Smooth muscle cell of the brain vasculature (primary cell): ENCODE measurements at regions not wholly inside any gene's neighbourhood (a gene's known extent, or its start where the extent isn't known, plus 50 kb on each side); places are given as distances from the start of the nearest gene placed in this dataset.

ENCODE experiments used
- DNase-seq: peaks from one replicate; pipeline ENCODE4 v3.0.0-alpha.2; 2012; ENCODE audit warnings: low read depth, low spot score

DNA sequence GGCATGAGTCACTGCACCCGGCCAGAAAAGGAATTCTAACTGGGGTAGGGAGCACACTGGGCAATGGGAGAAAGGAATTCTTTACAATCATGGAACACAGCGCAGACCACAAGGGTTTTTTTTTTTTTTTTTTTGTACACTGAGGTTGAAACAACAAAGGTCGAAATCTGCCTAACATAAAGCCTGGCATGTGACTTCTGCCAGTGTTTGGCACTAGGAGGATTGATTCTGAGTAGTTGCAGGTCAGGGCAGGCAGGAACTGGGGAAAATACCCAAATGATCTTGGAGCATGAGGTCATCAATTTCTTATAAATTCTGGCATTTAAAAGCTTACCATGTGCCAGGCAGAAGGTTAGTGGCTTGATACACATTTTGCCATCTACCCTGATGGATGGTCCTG is 202.0 kb upstream of the SNX19 start:
- no peak for DNase-seq

DNA sequence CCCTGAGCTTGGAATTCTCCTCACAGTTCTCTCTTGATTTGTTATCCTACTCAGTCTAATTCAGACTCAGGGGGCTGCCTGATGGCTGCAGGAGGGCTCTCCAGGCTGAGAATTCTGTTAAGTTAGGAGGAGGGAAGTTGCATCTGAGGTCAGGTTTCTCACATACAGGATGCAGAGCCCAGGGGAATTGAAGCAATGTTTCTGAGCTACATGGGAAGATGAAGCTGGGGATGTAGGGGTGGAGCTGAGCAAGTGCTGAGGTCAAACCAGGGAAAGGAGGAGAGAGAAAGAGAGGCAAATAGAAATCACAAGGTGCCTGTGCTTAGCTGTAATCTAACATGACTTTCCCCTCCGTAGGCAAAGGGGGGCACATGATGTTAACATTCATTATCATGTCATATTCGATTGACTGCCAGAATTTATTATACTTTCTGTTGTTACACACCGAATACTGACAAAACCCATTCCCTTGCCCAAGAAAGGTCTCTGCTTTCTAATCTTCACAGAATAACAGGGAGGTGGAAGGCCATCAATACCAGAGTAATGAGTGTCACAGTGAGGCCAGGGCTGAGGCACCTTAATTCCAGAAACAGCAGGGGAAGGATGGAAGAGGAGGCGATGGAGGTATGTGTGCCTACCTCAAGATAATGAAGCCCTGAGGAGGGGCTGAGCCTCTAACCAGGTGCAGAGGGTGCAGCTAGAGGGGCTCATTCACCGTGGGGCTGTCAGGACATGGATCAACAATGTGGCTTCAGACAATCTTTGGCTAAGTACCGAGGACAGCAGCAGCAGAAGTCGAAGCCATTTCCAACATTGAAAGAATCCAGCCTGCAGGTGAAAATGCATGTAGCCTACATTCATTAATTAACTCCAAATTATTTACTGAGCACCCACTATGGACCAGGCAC is 205.4 kb upstream of the SNX19 start:
- DNase-seq = no peak

DNA sequence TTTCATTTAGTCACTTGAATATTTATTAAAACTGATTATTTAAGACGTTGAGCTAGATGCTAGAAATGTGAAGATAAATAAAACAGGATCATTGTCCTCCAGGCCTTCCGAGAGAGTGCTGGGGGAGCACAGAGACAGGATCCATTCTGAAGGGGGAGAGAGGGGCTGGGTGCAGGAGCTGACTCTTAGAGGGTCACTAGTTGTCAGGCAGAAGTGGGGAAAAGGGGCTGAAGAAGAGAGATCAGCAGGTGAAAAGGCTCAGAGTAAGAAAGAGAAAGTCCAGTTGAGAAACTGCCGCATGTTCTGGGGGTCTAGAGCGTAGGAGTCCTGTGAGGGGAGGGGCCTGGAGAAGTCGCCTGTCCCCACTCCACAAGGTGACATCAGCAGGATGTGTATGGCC is 206.2 kb upstream of the SNX19 start:
- no peak for DNase-seq

DNA sequence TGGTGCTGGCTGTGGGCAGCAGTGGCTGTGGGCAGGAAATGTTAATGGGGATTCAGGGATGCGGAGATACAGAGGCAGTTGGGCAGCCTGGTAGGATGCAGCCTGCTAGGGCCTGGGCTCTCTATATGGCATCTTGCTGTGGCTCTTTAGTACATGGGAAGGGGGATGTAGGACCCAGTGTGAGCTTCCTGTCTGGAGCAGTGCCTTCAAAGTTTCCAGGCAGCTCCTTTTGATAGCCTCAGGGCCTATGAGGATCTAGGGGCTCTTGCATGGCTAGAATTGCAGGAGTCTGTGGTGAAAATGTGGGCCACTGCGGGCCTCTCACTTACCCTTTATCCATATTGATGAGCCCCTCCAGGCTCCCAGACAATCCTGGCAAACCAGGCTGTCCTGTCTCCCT is 213.2 kb upstream of the SNX19 start:
- no peak for DNase-seq

DNA sequence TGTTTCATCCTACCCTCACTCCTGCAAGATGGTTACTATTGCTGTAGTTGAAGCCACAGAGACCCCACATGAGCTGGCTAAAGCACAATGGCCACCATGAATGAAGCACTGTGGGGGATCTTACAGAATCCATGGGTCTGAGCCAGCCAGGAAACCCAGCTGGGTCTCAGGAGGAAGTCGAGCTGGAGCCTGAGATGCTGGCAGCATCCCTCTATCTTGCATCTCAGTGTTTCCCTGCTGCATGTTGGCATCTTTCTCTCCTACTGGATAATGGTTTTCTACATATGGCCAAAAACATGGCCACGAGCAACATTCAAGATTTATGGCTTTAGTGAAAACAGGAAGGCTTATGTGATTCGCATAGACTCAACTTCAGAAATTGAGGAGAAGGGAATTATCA is 219.3 kb upstream of the SNX19 start:
- DNase-seq = no peak

DNA sequence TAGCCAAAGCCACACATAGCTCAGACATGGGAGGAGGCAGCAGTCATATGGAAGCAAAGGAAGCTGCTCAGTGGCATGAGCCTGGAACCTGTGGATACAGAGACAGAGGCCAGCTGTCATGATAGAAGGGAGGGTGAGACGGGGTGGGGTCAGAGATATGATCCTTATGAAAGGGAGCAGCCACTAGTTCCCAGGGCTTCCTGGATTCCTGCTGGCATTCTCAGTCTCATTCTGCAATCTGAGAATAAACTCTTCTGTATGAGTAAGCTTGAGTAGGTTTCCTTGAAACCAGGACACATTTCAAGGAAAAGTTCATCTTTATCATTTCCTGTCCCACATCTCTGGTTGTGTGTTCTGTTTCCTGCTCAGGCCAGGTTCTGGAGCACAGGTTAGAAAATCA is 220.2 kb upstream of the SNX19 start:
- DNase-seq = no peak

DNA sequence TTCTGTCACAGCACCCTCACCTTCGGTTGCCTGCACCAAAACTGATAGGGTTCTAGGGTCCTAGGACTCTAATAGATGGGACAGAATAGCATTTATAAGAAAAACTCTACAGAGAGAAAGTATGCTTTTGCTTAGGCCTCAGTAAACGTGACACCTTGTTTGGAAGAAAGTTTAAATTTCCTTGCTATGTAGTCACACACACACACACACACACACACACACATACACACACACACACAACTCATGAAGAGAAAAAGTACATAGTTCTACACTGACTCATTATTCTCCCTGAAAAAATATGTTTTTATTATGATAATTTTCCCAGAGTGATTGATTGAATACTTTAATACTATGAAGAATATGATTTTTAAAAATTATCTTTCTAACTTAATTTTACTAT is 220.8 kb upstream of the SNX19 start:
- DNase-seq = no peak

DNA sequence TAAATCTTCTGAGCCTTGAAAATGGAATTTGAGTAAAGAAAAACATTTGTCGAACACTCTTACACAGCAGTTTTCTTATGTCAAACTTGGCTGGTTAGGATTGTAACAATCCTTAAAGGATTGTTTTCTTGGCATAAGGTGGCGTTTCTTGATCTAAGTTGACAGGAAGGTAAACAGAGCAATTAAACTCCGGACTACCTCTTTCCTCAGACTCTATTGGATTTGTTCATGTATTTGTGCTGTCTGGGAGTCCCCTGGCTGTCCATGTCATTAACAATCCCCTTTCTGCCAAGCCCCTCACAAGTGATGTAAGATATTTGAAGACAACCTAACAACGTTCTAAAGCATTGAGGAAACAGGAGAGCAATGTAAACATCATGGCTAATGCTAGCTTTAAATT is 222.5 kb upstream of the SNX19 start:
- no peak for DNase-seq

DNA sequence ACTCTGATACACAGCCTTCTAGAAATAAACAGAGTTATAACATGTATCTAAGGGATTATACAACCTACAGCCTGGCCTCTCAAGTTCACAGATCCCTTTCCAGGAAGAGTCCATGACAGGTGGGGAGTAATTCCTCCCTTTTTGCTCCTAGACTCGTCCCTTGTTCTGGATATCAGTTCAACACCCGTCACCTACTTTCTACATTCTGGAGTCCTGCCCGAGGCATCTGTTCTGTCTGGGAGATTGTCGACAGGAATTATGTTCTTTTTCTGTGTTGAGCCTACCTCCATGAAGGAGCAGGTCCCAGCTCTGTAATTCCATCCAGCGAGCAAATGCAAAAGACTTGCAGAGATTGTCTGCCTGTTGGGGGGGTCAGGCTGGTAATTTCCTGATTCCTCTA is 224.6 kb upstream of the NTM start:
- no peak for DNase-seq

DNA sequence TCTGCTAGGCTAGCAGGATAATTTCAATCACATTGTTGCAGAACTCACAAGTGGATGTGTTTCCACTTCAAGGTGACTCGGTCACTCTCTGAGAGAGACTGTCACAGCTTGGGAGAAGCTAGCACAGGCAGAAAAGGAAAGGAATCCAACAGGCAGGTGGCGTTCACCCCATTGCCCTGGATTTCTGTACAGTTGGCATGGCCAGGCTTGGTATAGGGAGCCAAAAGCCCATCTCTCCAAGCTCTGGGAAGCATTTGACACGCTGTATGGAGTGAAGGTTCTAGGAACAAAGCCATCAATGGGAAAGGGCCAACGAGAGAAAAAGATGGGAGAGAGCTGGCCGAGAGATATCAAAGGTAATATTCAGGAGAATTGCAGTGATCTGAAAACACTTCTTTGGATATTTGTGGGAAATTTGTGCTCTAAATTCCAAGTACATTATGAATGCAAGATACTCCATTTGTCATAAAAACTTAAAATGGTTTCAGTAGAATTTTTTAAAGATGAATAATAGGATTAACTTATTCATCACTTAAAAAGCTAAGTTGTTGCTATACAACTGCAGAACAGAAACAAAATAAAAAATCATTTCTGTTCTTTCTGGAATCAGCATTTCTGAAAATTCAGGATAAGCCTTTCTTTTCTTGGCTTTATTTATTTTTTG is 223.5 kb upstream of the NTM start:
- no peak for DNase-seq

DNA sequence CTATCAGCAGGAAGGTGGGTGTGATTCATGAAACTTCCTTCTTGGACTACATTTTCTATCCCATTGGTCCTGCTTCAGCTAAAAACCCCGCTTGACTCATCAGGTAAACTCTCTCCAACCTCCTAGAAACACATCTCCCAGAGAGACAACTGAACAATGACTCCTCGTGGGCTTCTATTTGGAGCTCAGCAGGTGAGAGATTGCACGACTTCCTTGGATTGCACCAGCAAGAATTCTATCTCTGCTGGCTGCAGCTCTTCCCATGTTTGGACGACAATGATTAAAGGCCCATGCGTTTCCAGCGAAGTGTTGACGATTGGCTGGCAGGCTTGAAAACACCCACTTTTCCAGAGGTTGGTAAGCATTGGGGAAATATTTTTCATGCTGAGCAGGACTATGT is 216.1 kb upstream of the NTM start:
- no peak for DNase-seq

DNA sequence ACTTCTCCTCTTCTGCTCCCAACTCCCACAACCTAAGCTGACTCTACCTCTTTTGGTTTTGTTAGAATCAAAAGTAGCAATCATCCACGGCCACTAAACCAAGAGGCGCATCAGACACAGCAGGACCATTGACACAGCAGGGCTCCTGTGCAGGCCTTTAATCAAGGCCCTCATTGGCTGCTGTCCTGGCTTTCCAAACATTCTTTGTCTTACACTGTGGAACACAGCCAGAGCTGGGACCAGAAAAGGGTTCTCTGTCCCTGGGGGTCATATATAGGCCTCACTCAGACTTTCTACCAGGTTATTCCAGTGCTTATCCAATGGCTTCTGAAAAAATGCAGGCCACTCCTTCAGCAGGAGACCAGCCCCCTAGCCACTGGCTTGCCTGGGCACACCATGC is 212.7 kb upstream of the NTM start:
- no peak for DNase-seq

DNA sequence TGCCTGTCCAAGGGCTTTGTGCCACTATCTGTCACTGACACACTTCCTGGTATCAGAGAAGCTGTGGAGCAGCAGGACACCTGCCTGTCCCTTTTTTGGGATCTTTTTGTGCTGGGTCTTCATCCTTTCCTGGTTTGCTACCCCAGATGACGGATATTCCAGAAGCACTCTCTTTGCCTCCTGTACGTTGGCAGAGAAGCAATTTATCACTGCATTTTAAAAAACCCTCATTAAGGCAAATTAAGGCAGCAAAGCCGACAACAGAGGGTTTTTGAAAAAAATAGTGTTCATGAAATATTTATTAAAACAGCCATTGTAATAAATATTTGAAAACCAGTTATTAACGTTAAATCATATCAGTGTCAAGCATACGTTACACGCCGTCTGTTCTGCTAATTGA is 209.6 kb upstream of the NTM start:
- DNase-seq = no peak

DNA sequence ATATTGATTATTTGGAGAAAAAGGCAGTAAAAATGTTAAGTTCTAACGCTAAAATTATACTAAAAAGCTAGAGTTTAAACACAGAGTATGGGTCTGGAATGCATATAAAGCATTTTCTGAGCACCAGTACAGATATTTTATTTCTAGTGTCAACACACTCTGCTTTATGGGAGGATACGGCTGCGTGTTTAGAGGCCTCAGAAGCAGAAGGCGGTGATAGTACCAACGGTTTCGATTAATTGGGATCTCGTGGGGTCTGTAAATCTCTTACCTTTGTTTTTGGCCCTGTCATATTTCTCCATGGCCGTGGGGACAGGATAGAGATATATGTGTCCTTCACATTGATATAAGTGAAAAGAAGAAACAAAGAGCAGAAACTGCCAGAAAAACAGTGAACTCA is 206.8 kb upstream of the NTM start:
- no peak for DNase-seq

DNA sequence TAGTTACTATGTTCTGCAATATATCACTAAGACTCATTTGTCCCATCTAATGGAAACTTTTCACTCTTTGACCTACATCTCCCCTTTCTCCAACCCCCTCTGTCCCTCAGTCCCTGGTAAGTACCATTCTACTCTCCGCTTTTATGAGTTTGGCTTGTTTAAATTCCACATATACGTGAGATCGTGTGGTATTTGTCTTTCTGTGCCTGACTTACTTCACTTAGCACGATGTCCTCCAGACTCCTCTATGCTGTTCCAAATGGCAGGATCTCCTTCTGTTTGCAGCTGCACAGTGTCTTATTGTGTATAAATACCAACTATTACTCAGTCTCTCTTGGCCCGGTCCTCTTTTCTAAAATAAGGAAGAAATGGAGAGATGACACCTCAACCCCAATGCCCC is 205.4 kb upstream of the NTM start:
- no peak for DNase-seq

DNA sequence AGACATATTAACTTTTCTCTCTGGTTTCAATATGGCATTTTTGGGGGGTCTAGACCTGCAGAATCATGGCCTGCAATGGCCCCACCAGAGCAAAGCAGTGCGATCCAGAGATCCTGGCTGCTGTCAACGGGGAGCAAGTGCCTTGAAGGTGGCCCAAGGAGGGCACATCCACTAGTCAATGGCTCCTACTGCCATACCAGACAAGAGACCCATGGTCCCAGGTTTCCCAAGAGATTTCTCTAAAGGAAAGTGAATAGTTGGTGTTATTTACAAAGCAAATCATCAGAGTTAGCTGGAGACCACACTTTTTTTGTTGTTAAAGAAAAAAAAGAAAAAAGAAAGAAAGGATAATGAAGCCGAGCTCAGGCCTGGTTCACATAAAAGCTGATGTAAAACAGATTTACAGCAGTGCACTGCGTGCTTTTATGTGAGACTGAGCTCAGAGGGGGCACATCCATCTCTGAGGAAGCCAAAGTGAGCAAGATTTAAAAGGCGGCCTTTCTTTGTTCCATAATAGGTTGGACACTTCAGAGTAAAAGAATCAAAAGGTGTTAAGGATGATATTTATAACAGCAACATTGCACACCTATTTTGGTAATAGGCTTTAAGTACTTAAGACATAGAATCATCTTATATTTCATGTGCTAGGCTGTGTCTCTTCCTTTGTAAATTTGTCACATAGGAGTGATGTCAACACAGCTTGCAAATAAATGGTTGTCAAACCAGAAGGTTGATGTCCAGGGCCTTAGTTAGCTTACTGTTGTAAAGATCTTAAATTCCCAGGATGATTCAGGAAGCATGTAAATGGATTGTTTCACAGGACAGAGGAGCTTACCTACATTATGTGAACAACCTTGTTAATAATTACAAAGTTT is 201.3 kb upstream of the NTM start:
- DNase-seq = no peak

DNA sequence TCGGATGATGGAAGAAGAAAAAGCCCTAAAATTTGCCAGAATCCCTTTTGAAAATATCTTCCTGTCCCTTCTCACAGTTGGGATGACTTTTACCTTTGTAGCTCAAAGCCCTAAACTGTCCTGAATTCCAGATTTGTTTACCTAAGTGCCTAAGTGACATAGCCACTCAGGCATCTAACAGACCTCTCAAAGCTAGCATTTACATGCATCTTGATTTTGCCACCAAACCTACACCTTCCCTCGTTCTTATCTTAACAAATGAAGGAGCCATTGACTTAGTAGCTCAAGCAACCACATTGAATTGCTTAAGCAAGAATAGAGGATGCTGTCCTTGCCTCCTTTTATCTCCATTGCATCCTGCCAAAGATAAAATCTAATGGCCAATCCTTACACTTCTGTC is 198.4 kb upstream of the NTM start:
- DNase-seq = no peak

DNA sequence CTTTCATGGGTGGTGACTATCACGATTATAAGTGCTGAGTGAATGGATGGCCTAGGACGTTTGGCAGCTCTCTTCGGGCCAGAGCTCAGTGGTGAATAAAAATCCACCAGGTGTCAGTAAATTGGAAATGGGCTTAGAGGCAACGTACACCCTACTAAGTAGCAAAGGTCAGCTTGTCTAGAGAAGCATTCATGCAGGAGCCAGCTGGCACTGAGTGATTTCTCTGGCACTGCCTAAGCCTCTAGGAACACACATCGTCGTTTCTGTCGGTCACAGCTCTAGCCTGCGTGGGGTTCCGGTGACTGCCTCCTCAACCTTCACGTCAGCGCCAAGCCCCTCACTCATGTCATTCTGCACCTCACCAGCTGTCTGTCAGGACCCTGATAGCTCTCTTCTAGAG is 192.4 kb upstream of the NTM start:
- DNase-seq = no peak

DNA sequence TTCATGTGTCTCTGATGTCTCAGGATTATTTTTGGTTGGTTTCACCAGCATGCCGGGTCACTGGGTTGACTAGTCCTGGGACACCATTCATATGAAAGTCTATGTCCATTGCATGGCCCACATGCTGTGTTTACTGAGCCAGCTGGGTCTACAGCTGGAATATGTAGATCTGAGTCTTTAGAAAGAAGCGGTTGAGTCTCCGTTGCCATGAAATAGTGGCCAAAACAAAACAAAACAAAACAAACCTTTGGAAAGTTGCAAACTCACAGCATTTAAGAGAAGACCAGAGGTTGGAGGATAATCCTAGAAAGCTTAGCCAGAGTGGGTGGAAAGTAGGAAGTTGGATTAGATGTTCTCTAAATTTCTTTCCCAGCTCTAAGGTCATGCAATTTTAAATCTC is 191.8 kb upstream of the NTM start:
- no peak for DNase-seq

DNA sequence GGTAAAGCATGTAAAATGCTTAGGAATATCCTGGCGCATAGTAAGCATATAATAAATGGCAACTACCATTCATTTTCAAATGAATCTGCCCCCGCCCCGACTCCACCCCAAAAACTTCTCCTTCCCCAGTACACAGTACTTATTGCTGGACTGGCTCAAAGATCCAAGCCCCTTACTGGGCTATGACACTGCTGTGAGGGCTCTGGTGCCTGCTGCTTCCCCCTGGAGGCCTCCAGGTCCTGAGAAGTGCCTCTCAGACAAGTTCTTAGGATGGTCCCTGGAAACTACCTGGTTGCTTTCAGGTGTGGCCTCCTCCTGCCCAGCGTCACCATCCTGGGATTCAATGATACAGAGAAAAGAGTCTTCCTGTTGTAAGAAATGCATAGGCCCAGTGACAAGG is 190.6 kb upstream of the NTM start:
- DNase-seq = no peak

DNA sequence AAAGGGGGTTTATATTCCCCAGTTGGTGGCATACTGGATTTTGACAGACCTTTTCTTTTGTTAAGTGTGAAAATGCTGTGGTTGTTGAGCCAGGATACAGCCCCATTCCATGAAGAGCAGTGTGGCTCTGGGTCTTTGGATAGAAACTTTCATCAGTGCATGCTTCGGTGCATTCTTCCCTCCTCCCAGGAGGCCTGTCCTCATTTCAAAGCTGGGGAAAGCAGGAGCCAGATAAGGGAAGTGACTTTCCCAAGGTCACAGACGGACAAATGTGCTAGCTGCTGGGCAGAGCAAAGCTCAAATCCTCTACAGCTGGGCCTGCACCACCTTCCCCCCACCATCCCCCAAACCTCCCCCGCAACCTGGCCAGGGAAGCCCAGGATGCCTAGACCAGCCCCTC is 184.5 kb upstream of the NTM start:
- DNase-seq = no peak

DNA sequence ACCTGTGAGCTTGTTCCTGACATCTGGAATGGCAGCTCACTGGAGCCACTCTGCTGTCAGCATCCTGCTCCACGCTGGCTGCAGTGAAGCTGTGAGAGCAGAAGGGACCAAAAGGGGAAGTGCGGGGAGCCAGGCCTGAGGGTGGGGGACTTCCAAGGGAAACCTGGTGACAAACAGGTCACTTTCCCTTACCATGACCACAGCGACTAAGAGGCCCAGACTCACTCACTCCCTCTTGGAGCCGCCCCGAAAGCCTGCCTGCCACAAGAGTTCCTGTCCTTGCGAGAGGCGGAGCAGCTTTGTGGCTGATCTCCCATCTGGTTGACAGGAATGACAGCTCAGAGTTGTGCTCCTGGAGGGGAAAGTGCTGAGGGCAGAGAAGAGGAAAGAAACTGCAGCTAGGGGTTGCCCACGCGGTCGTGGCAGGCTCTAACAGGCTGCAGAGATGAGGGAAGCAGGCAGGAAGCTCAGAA is 183.8 kb upstream of the NTM start:
- no peak for DNase-seq
